MCF 10A (cell line): ENCODE measurements at regions not wholly inside any gene's neighbourhood (a gene's known extent, or its start where the extent isn't known, plus 50 kb on each side); places are given as distances from the start of the nearest gene placed in this dataset.

Source experiments
- BruUV-seq: library from RNA; stranded (reverse); fragments of 400-500 nt; replicated peaks from 2 replicates; lab custom pipeline; 2021; lab: Mats Ljungman, UMichigan
- CTCF ChIA-PET: fragments of 300-600 bp; sonication (Branson Sonifier 250); formaldehyde crosslinking; extraction: SDS; loops from one replicate; lab custom pipeline; 2021; ENCODE audit warnings: antibody characterized with exemption, inconsistent platforms; lab: Yijun Ruan, JAX
- POLR2A ChIA-PET: fragments of 300-600, 350-650 bp; sonication (Branson Sonifier 250); formaldehyde crosslinking; extraction: SDS; loops from one replicate; lab custom pipeline; 2020; ENCODE audit warnings: antibody characterized with exemption, inconsistent platforms; lab: Yijun Ruan, JAX
- DNase-seq: peaks from one replicate; pipeline ENCODE4 v3.0.0-alpha.2; 2018; ENCODE audit not compliant: unreplicated experiment
- H3K27ac Mint-ChIP-seq: one replicate; pipeline ENCODE4 v1.8.0; 2022; ENCODE audit warnings: mild to moderate bottlenecking, low read depth, mixed read lengths; ENCODE audit not compliant: unreplicated experiment
- H3K27me3 Mint-ChIP-seq: one replicate; pipeline ENCODE4 v1.8.0; 2022; ENCODE audit warnings: mixed read lengths; ENCODE audit not compliant: insufficient read depth, unreplicated experiment
- H3K36me3 Mint-ChIP-seq: one replicate; pipeline ENCODE4 v1.8.0; 2022; ENCODE audit warnings: mild to moderate bottlenecking, moderate library complexity, mixed read lengths; ENCODE audit not compliant: insufficient read depth, unreplicated experiment
- H3K4me1 Mint-ChIP-seq: one replicate; pipeline ENCODE4 v1.8.0; 2022; ENCODE audit warnings: mixed read lengths; ENCODE audit not compliant: insufficient read depth, unreplicated experiment
- H3K4me3 Mint-ChIP-seq: one replicate; pipeline ENCODE4 v1.8.0; 2022; ENCODE audit warnings: mild to moderate bottlenecking, moderate library complexity, mixed read lengths; ENCODE audit not compliant: unreplicated experiment
- H3K9me3 Mint-ChIP-seq: one replicate; pipeline ENCODE4 v1.8.0; 2022; ENCODE audit warnings: mixed read lengths; ENCODE audit not compliant: unreplicated experiment
- intact Hi-C: fragments of 100-400 bp; cut with micrococcal nuclease; formaldehyde crosslinking; loops from 2 replicates; pipeline ENCODE4 v1.14.1; 2022
- TF ChIP-seq, protein P1 (sequence below): fragments of 200-600 bp; IDR thresholded peaks from one replicate; pipeline ENCODE4 v1.8.0; 2022; ENCODE audit warnings: antibody characterized with exemption, mild to moderate bottlenecking; ENCODE audit not compliant: unreplicated experiment

- Mint-ChIP-seq H3K27me3 (no peaks in the 10 kb centered on the region), H3K27ac (no peak overlapping the region), H3K36me3 (no peaks in the 10 kb centered on the region), H3K4me1 (peaks cover 6% of the 10 kb centered on the region), H3K4me3 (no peak overlapping the region), H3K9me3 (peaks cover 7% of the 10 kb centered on the region)
- intact Hi-C loops = no loop called here
- ChIA-PET CTCF (interaction anchor here (0.6 kb wide), 1 partner anchor 1123 kb away, joined by 3 read pairs; no protein-coding TSS in a partner anchor), POLR2A (no interaction called here)
- BruUV-seq = no TSS peak
- no peak for DNase-seq
- TF ChIP-seq, protein P1, sequence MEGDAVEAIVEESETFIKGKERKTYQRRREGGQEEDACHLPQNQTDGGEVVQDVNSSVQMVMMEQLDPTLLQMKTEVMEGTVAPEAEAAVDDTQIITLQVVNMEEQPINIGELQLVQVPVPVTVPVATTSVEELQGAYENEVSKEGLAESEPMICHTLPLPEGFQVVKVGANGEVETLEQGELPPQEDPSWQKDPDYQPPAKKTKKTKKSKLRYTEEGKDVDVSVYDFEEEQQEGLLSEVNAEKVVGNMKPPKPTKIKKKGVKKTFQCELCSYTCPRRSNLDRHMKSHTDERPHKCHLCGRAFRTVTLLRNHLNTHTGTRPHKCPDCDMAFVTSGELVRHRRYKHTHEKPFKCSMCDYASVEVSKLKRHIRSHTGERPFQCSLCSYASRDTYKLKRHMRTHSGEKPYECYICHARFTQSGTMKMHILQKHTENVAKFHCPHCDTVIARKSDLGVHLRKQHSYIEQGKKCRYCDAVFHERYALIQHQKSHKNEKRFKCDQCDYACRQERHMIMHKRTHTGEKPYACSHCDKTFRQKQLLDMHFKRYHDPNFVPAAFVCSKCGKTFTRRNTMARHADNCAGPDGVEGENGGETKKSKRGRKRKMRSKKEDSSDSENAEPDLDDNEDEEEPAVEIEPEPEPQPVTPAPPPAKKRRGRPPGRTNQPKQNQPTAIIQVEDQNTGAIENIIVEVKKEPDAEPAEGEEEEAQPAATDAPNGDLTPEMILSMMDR = no peak
Measured at GRCh38 chr5:3142261-3143027, 391.0 kb upstream of the IRX2 start.

- POLR2A ChIA-PET = no interaction called here
- no TSS peak for BruUV-seq
Measured at GRCh38 chr5:3140117-3140516, 388.6 kb upstream of the IRX2 start.

GRCh38 chr5:3139499-3139931 lies 388.0 kb upstream of the IRX2 start:
- BruUV-seq = no TSS peak
- TF ChIP-seq, protein P1 = peak; percentile 25
- Mint-ChIP-seq H3K36me3 (no peaks in the 10 kb centered on the region), H3K4me1 (peaks cover 6% of the 10 kb centered on the region), H3K4me3 (no peak overlapping the region), H3K27ac (peak overlapping the region; percentile 21), H3K27me3 (no peaks in the 10 kb centered on the region), H3K9me3 (no peaks in the 10 kb centered on the region)
- ChIA-PET POLR2A (no interaction called here), CTCF (interaction anchor here (0.6 kb wide), 1 partner anchor 136 kb away, joined by 3 read pairs; no protein-coding TSS in a partner anchor)
- peak; percentile 55 for DNase-seq
- intact Hi-C loops = no loop called here

More at GRCh38 chr5:3140117-3140516, 388.6 kb upstream of the IRX2 start:
- Mint-ChIP-seq H3K4me1 (peaks cover 6% of the 10 kb centered on the region), H3K4me3 (no peak overlapping the region), H3K27ac (no peak overlapping the region), H3K27me3 (no peaks in the 10 kb centered on the region), H3K36me3 (no peaks in the 10 kb centered on the region), H3K9me3 (no peaks in the 10 kb centered on the region)
- TF ChIP-seq, protein P1 = no peak
- intact Hi-C loops = no loop called here
- no peak for DNase-seq
- CTCF ChIA-PET = interaction anchor here (0.6 to 0.7 kb wide), 2 partner anchors 21 to 801 kb away, joined by 3 to 4 read pairs; no protein-coding TSS in a partner anchor

DNA sequence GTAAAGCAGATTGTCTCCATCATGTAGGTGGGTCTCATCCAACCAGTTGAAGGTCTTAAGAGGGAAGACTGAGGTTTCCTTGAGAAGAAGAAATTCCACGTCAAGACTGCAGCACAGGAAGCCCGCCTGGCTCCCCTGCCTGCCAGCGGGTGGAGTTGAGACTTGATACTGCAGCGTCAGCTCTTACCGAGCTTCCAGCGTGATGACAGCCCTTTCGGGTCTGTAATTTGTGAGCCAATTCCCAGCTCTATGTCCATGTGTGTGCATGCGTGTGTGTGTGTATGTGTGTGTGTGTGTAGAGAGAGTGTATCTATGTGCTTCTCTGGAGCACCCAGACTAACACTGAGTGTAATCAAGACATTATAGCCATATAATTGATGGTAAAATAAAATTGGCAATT lies 379.7 kb upstream of the IRX2 start:
- no peaks in the 10 kb centered on the region for H3K36me3 Mint-ChIP-seq
- no peaks in the 10 kb centered on the region for H3K4me1 Mint-ChIP-seq
- BruUV-seq = no TSS peak
- ChIA-PET POLR2A (no interaction called here), CTCF (interaction anchor here (0.6 kb wide), 1 partner anchor 110 kb away, joined by 3 read pairs; no protein-coding TSS in a partner anchor)
- H3K27ac Mint-ChIP-seq = no peak overlapping the region
- TF ChIP-seq, protein P1 = no peak
- no peak overlapping the region for H3K4me3 Mint-ChIP-seq
- peaks cover 7% of the 10 kb centered on the region for H3K9me3 Mint-ChIP-seq
- intact Hi-C loops = no loop called here
- no peaks in the 10 kb centered on the region for H3K27me3 Mint-ChIP-seq
- DNase-seq = no peak
